ENCODE measurements at regions not wholly inside any gene's neighbourhood (a gene's known extent, or its start where the extent isn't known, plus 50 kb on each side); places are given as distances from the start of the nearest gene placed in this dataset.
"Not testable (repeated sequence)": the region's sequence is repeated elsewhere in the genome, so short reads cannot be mapped to it uniquely, and the experiment has no call there.

- peaks cover 6% of the 10 kb centered on the region; the same call in 1 of the 2 replicates for H3K4me1 ChIP-seq (ENCODE audit: low read length)
- no peaks in the 10 kb centered on the region for H4K20me1 ChIP-seq (ENCODE audit: insufficient read depth, low read length)
- peaks cover 10% of the 10 kb centered on the region; the same call in 1 of the 2 replicates for H3K27me3 ChIP-seq (ENCODE audit: low read depth, low read length)
- TF ChIP-seq EZH2phosphoT487 (IDR thresholded peaks at IDR 0.05; ENCODE audit: low read depth) (no peak), CTCF (IDR thresholded peaks at IDR 0.05; ENCODE audit: low read depth, low read length) (no peak)
- H3K9me3 ChIP-seq (ENCODE audit: insufficient read depth, low read length) = no peaks in the 10 kb centered on the region
- H3K36me3 ChIP-seq (replicated peaks; ENCODE audit: low read depth, low read length) = no peaks in the 10 kb centered on the region
- H2AFZ ChIP-seq (ENCODE audit: low read depth, low read length) = peak overlapping the region; percentile 82
- peak overlapping the region; percentile 85 for H3K4me3 ChIP-seq (ENCODE audit: low read length)
- H3K9ac ChIP-seq (ENCODE audit: low read length) = no peak overlapping the region
- no peaks in the 10 kb centered on the region for H3K79me2 ChIP-seq (ENCODE audit: low read length)
- peak overlapping the region; percentile 94 for H3K4me2 ChIP-seq (ENCODE audit: low read length)
- H3K27ac ChIP-seq (ENCODE audit: low read length) = no peak overlapping the region
Measured at GRCh38 chr19:29873801-29874575, 62.2 kb downstream of the CCNE1 start.

GRCh38 chr19:29875931-29876330 is 64.1 kb downstream of the CCNE1 start:
- no peak for TF ChIP-seq EZH2phosphoT487 (IDR thresholded peaks at IDR 0.05; ENCODE audit: low read depth)
- H3K9ac ChIP-seq (ENCODE audit: low read length) = no peak overlapping the region
- H3K36me3 ChIP-seq (replicated peaks; ENCODE audit: low read depth, low read length) = no peaks in the 10 kb centered on the region
- peaks cover 6% of the 10 kb centered on the region; the same call in 1 of the 2 replicates for H3K4me1 ChIP-seq (ENCODE audit: low read length)
- no peaks in the 10 kb centered on the region for H3K9me3 ChIP-seq (ENCODE audit: insufficient read depth, low read length)
- H3K4me3 ChIP-seq (ENCODE audit: low read length) = no peak overlapping the region
- H3K4me2 ChIP-seq (ENCODE audit: low read length) = peak overlapping the region; percentile 64
- no peaks in the 10 kb centered on the region for H3K79me2 ChIP-seq (ENCODE audit: low read length)
- H3K27me3 ChIP-seq (ENCODE audit: low read depth, low read length) = peaks cover 19% of the 10 kb centered on the region; the same call in 1 of the 2 replicates
- peak overlapping the region; percentile 84 for H2AFZ ChIP-seq (ENCODE audit: low read depth, low read length)
- H3K27ac ChIP-seq (ENCODE audit: low read length) = no peak overlapping the region
- no peaks in the 10 kb centered on the region for H4K20me1 ChIP-seq (ENCODE audit: insufficient read depth, low read length)

- Histone ChIP-seq H3K9me3 (ENCODE audit: insufficient read depth, low read length) (no peaks in the 10 kb centered on the region), H3K9ac (ENCODE audit: low read length) (no peak overlapping the region), H3K27me3 (ENCODE audit: low read depth, low read length) (peaks cover 23% of the 10 kb centered on the region), H3K4me1 (ENCODE audit: low read length) (peaks cover 6% of the 10 kb centered on the region; the same call in 1 of the 2 replicates), H3K4me2 (ENCODE audit: low read length) (peak overlapping the region; percentile 64), H3K36me3 (replicated peaks; ENCODE audit: low read depth, low read length) (no peaks in the 10 kb centered on the region), H3K27ac (ENCODE audit: low read length) (no peak overlapping the region), H3K4me3 (ENCODE audit: low read length) (peak overlapping the region; percentile 53), H3K79me2 (ENCODE audit: low read length) (no peaks in the 10 kb centered on the region), H4K20me1 (ENCODE audit: insufficient read depth, low read length) (no peaks in the 10 kb centered on the region), H2AFZ (ENCODE audit: low read depth, low read length) (peak overlapping the region; percentile 84)
- no peak for TF ChIP-seq CTCF (IDR thresholded peaks at IDR 0.05; ENCODE audit: low read depth, low read length)
- TF ChIP-seq EZH2phosphoT487 (IDR thresholded peaks at IDR 0.05; ENCODE audit: low read depth) = no peak
Measured at GRCh38 chr19:29876414-29876813, 64.6 kb downstream of the CCNE1 start.

- H3K27me3 ChIP-seq (ENCODE audit: low read depth, low read length) = peaks cover 24% of the 10 kb centered on the region
- H3K27ac ChIP-seq (ENCODE audit: low read length) = not testable (repeated sequence)
Measured at GRCh38 chr19:29876908-29877307, 65.1 kb downstream of the CCNE1 start.

GRCh38 chr19:29878973-29879654 is 62.9 kb upstream of the URI1 start:
- Histone ChIP-seq H3K27ac (ENCODE audit: low read length) (no peak overlapping the region), H3K9ac (ENCODE audit: low read length) (no peak overlapping the region), H3K4me3 (ENCODE audit: low read length) (no peak overlapping the region), H3K4me1 (ENCODE audit: low read length) (no peaks in the 10 kb centered on the region), H3K36me3 (replicated peaks; ENCODE audit: low read depth, low read length) (no peaks in the 10 kb centered on the region), H4K20me1 (ENCODE audit: insufficient read depth, low read length) (no peaks in the 10 kb centered on the region), H3K9me3 (ENCODE audit: insufficient read depth, low read length) (no peaks in the 10 kb centered on the region), H3K4me2 (ENCODE audit: low read length) (no peak overlapping the region), H3K79me2 (ENCODE audit: low read length) (no peaks in the 10 kb centered on the region), H2AFZ (ENCODE audit: low read depth, low read length) (no peak overlapping the region), H3K27me3 (ENCODE audit: low read depth, low read length) (peaks cover 27% of the 10 kb centered on the region)
- no peak for TF ChIP-seq CTCF (IDR thresholded peaks at IDR 0.05; ENCODE audit: low read depth, low read length)
- TF ChIP-seq EZH2phosphoT487 (IDR thresholded peaks at IDR 0.05; ENCODE audit: low read depth) = no peak

More at GRCh38 chr19:29876908-29877307, 65.1 kb downstream of the CCNE1 start:
- H3K9ac ChIP-seq (ENCODE audit: low read length); H4K20me1 ChIP-seq (ENCODE audit: insufficient read depth, low read length); H3K36me3 ChIP-seq (replicated peaks; ENCODE audit: low read depth, low read length); H3K79me2 ChIP-seq (ENCODE audit: low read length); H3K9me3 ChIP-seq (ENCODE audit: insufficient read depth, low read length); H3K4me1 ChIP-seq (ENCODE audit: low read length): not testable (repeated sequence)
- peak overlapping the region; percentile 64; the same call in 1 of the 2 replicates for H3K4me2 ChIP-seq (ENCODE audit: low read length)
- peak overlapping the region; percentile 53; the same call in 1 of the 2 replicates for H3K4me3 ChIP-seq (ENCODE audit: low read length)
- peak overlapping the region; percentile 84; the same call in 1 of the 2 replicates for H2AFZ ChIP-seq (ENCODE audit: low read depth, low read length)
